Panc1 (cell line): ENCODE measurements at regions not wholly inside any gene's neighbourhood (a gene's known extent, or its start where the extent isn't known, plus 50 kb on each side); places are given as distances from the start of the nearest gene placed in this dataset.

Experiments used
- CTCF ChIP-seq: fragments of 450-650 bp; IDR thresholded peaks from 2 replicates; pipeline ENCODE4 v1.5.1; 2017; ENCODE audit warnings: mild to moderate bottlenecking
- TCF7L2 ChIP-seq: IDR thresholded peaks from 2 replicates; pipeline ENCODE4 v1.6.1; 2011; ENCODE audit warnings: mild to moderate bottlenecking, low read depth, low read length, inconsistent platforms
- TF ChIP-seq, protein P1 (sequence below), 2 experiments: IDR thresholded peaks; 2 replicates each; pipeline ENCODE4 v1.6.1; 2011 to 2012; ENCODE audit warnings: low read depth in 2 of 2, control low read depth in 1 of 2, low read length in 1 of 2, mild to moderate bottlenecking in 1 of 2, moderate library complexity in 1 of 2; ENCODE audit not compliant: insufficient read depth in 1 of 2

GRCh38 chr9:1964093-1964492, 51.1 kb upstream of the SMARCA2 start:
- TF ChIP-seq CTCF, result no peak
- TF ChIP-seq, protein P1, sequence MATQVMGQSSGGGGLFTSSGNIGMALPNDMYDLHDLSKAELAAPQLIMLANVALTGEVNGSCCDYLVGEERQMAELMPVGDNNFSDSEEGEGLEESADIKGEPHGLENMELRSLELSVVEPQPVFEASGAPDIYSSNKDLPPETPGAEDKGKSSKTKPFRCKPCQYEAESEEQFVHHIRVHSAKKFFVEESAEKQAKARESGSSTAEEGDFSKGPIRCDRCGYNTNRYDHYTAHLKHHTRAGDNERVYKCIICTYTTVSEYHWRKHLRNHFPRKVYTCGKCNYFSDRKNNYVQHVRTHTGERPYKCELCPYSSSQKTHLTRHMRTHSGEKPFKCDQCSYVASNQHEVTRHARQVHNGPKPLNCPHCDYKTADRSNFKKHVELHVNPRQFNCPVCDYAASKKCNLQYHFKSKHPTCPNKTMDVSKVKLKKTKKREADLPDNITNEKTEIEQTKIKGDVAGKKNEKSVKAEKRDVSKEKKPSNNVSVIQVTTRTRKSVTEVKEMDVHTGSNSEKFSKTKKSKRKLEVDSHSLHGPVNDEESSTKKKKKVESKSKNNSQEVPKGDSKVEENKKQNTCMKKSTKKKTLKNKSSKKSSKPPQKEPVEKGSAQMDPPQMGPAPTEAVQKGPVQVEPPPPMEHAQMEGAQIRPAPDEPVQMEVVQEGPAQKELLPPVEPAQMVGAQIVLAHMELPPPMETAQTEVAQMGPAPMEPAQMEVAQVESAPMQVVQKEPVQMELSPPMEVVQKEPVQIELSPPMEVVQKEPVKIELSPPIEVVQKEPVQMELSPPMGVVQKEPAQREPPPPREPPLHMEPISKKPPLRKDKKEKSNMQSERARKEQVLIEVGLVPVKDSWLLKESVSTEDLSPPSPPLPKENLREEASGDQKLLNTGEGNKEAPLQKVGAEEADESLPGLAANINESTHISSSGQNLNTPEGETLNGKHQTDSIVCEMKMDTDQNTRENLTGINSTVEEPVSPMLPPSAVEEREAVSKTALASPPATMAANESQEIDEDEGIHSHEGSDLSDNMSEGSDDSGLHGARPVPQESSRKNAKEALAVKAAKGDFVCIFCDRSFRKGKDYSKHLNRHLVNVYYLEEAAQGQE (IDR thresholded peaks at IDR 0.05; ENCODE audit: insufficient read depth in 1 of 2, low read depth in 2 of 2, low read length in 1 of 2), result no peak
- no peak for TF ChIP-seq TCF7L2
